ENCODE measurements at regions not wholly inside any gene's neighbourhood (a gene's known extent, or its start where the extent isn't known, plus 50 kb on each side); places are given as distances from the start of the nearest gene placed in this dataset.

GRCh38 chr9:124134526-124134925, 123.0 kb downstream of the LHX2 start:
- ChIA-PET CTCF (interaction anchor here (0.9 to 3.4 kb wide), 5 partner anchors 11 to 171 kb away, joined by 3 to 29 read pairs (median 14); no protein-coding TSS in a partner anchor), POLR2A (no interaction called here)
- Histone ChIP-seq H3K36me3 (ENCODE audit: control insufficient read depth in 2 of 2, extremely low read depth in 1 of 2, insufficient read depth in 2 of 2, low read length in 2 of 2) (no peaks in the 10 kb centered on the region), H4K20me1 (replicated peaks; ENCODE audit: control insufficient read depth, extremely low read depth, insufficient read depth, low read length) (no peaks in the 10 kb centered on the region), H3K9me1 (replicated peaks; ENCODE audit: control insufficient read depth, extremely low read depth, insufficient read depth, low read length) (no peaks in the 10 kb centered on the region), H3K4me2 (ENCODE audit: insufficient read depth, low read length) (no peak overlapping the region), H3K9me3 (replicated peaks; ENCODE audit: control insufficient read depth, insufficient read depth, low read length) (no peaks in the 10 kb centered on the region), H3K27me3 (ENCODE audit: control insufficient read depth in 2 of 2, insufficient read depth in 2 of 2, low read length in 2 of 2) (no peaks in the 10 kb centered on the region), H2AFZ (ENCODE audit: low read depth, low read length) (no peak overlapping the region), H3K79me2 (ENCODE audit: control insufficient read depth, insufficient read depth, low read length) (no peaks in the 10 kb centered on the region), H3K9ac (replicated peaks; ENCODE audit: extremely low read depth, insufficient read depth, low read length) (no peak overlapping the region), H3K4me3 (replicated peaks in 1 of 3; ENCODE audit: insufficient read depth in 1 of 3, low read depth in 1 of 3, low read length in 3 of 3) (no peak overlapping the region), H3K27ac (ENCODE audit: insufficient read depth, low read depth, low read length) (no peak overlapping the region), H3K4me1 (ENCODE audit: control insufficient read depth, extremely low read depth, insufficient read depth, low read length) (peaks cover 7% of the 10 kb centered on the region)
- dilution Hi-C loops (cut with MboI; ENCODE audit: extremely low pct_ligation_motif_present, low sequenced_read_pairs) = no loop called here
- DNase-seq (ENCODE audit: low read depth, low spot score) = no peak
- TF ChIP-seq EZH2 (IDR thresholded peaks at IDR 0.05; ENCODE audit: borderline replicate concordance, low read depth, low read length, severe bottlenecking) (no peak), POLR2A (IDR thresholded peaks at IDR 0.05; ENCODE audit: low read depth, low read length) (no peak), MAX (IDR thresholded peaks at IDR 0.05; ENCODE audit: insufficient read depth, insufficient read length) (no peak), GATA2 (IDR thresholded peaks at IDR 0.05; ENCODE audit: insufficient read depth, insufficient read length, low read depth, low read length) (no peak), JUN (IDR thresholded peaks at IDR 0.05; ENCODE audit: borderline replicate concordance, insufficient read depth, insufficient read length, low read depth) (no peak), MYC (IDR thresholded peaks at IDR 0.05; ENCODE audit: low read depth, low read length) (no peak), CTCF (IDR thresholded peaks at IDR 0.05; ENCODE audit: extremely low read depth in 1 of 2, insufficient read depth in 1 of 2, low read depth in 1 of 2, low read length in 2 of 2) (no peak), FOS (IDR thresholded peaks at IDR 0.05; ENCODE audit: borderline replicate concordance, insufficient read depth, low read length) (no peak)
- no TSS peak for BruUV-seq (replicated peaks)
- intact Hi-C loops (cut with micrococcal nuclease) = loop anchor here (5.0 kb wide), 1 partner anchor 78 kb away; no protein-coding TSS in a partner anchor
- no peak for FAIRE-seq
